IMR-90 (cell line): ENCODE measurements at regions not wholly inside any gene's neighbourhood (a gene's known extent, or its start where the extent isn't known, plus 50 kb on each side); places are given as distances from the start of the nearest gene placed in this dataset.

Experiments
- ATAC-seq: fragments of 200-7000 bp; cut with Tn5 transposase; 2 replicates; pipeline ENCODE4 v1.9.1; 2020; ENCODE audit warnings: low read depth, mild to moderate bottlenecking, moderate library complexity
- BruUV-seq: library from RNA; stranded (reverse); fragments of 400-500 nt; replicated peaks from 2 replicates; lab custom pipeline; 2021; lab: Mats Ljungman, UMichigan
- CTCF ChIA-PET: fragments of 300-600 bp; formaldehyde crosslinking; extraction: SDS; loops from one replicate; lab custom pipeline; 2021; ENCODE audit warnings: antibody characterized with exemption; lab: Yijun Ruan, JAX
- POLR2A ChIA-PET: fragments of 300-600 bp; sonication (Branson Sonifier 250); formaldehyde crosslinking; loops from one replicate; lab custom pipeline; 2022; ENCODE audit warnings: antibody characterized with exemption; ENCODE audit not compliant: unreplicated experiment; lab: Charles Lee
- DNase-seq: peaks from one replicate; pipeline ENCODE4 v3.0.0; 2013
- H2AFZ ChIP-seq: replicated peaks from 2 replicates; pipeline ENCODE3; 2013; ENCODE audit warnings: low read length, mild to moderate bottlenecking; ENCODE audit not compliant: poor library complexity
- H2AK5ac ChIP-seq: 2 replicates; pipeline ENCODE4 v1.6.1; 2013; ENCODE audit warnings: low read depth, low read length, inconsistent platforms
- H2AK9ac ChIP-seq: replicated peaks from 2 replicates; pipeline ENCODE3; 2013; ENCODE audit warnings: mild to moderate bottlenecking, low read depth, low read length, moderate library complexity; ENCODE audit not compliant: poor library complexity
- H2BK120ac ChIP-seq: 2 replicates; pipeline ENCODE4 v1.6.1; 2013; ENCODE audit warnings: low read depth, low read length, inconsistent platforms
- H2BK15ac ChIP-seq: 3 replicates; pipeline ENCODE4 v1.6.1; 2013; ENCODE audit warnings: low read depth, low read length, inconsistent platforms
- H2BK20ac ChIP-seq: 2 replicates; pipeline ENCODE4 v1.6.1; 2013; ENCODE audit warnings: low read depth, mild to moderate bottlenecking, inconsistent platforms, low read length, moderate library complexity
- H2BK5ac ChIP-seq: 2 replicates; pipeline ENCODE4 v1.6.1; 2013; ENCODE audit warnings: mild to moderate bottlenecking, low read depth, low read length, inconsistent platforms; ENCODE audit not compliant: poor library complexity, severe bottlenecking
- H3K14ac ChIP-seq: replicated peaks from 2 replicates; pipeline ENCODE4 v1.6.1; 2013; ENCODE audit warnings: low read depth, low read length, inconsistent platforms
- H3K18ac ChIP-seq: 2 replicates; pipeline ENCODE4 v1.6.1; 2013; ENCODE audit warnings: low read depth, low read length, control low read depth
- H3K23ac ChIP-seq: 2 replicates; pipeline ENCODE4 v1.6.1; 2013; ENCODE audit warnings: low read depth, low read length, inconsistent platforms
- H3K27ac ChIP-seq: 2 replicates; pipeline ENCODE4 v1.5.1; 2013; ENCODE audit warnings: mild to moderate bottlenecking, control low read depth, low read length; ENCODE audit not compliant: insufficient read depth
- H3K27me3 ChIP-seq: 2 replicates; pipeline ENCODE4 v1.6.1; 2013; ENCODE audit warnings: low read length; ENCODE audit not compliant: control insufficient read depth, insufficient read depth
- H3K36me3 ChIP-seq: 2 replicates; pipeline ENCODE4 v1.6.1; 2013; ENCODE audit warnings: low read length, mixed read lengths; ENCODE audit not compliant: control insufficient read depth, insufficient read depth
- H3K4ac ChIP-seq: 2 replicates; pipeline ENCODE4 v1.6.1; 2013; ENCODE audit warnings: low read depth, low read length, inconsistent platforms
- H3K4me1 ChIP-seq: 2 replicates; pipeline ENCODE4 v1.6.1; 2013; ENCODE audit warnings: low read length, mixed read lengths; ENCODE audit not compliant: control insufficient read depth, insufficient read depth
- H3K4me2 ChIP-seq: 2 replicates; pipeline ENCODE4 v1.6.1; 2013; ENCODE audit warnings: low read depth, mild to moderate bottlenecking, control low read depth, low read length, moderate library complexity
- H3K4me3 ChIP-seq: 2 replicates; pipeline ENCODE4 v1.5.1; 2013; ENCODE audit warnings: low read depth, mild to moderate bottlenecking, control low read depth, low read length, moderate library complexity; ENCODE audit not compliant: insufficient read depth
- H3K56ac ChIP-seq: 2 replicates; pipeline ENCODE4 v1.6.1; 2013; ENCODE audit warnings: low read length, inconsistent platforms; ENCODE audit not compliant: insufficient read depth; ENCODE audit errors: extremely low read depth
- H3K79me1 ChIP-seq, 2 experiments: 2 replicates each; pipeline ENCODE4 v1.6.1; 2013; ENCODE audit warnings: low read length in 2 of 2, inconsistent platforms in 1 of 2, low read depth in 1 of 2
- H3K9ac ChIP-seq: 2 replicates; pipeline ENCODE4 v1.6.1; 2013; ENCODE audit warnings: low read depth, low read length, control low read depth
- H3K9me1 ChIP-seq: 2 replicates; pipeline ENCODE4 v1.6.1; 2013; ENCODE audit warnings: low read length, inconsistent platforms; ENCODE audit not compliant: insufficient read depth
- H3K9me3 ChIP-seq: 2 replicates; pipeline ENCODE4 v1.6.1; 2013; ENCODE audit warnings: low read length; ENCODE audit not compliant: control insufficient read depth, insufficient read depth
- H4K20me1 ChIP-seq: 2 replicates; pipeline ENCODE4 v1.6.1; 2013; ENCODE audit warnings: low read length, inconsistent platforms; ENCODE audit not compliant: insufficient read depth
- H4K5ac ChIP-seq: 2 replicates; pipeline ENCODE4 v1.6.1; 2013; ENCODE audit warnings: mild to moderate bottlenecking, low read depth, low read length, control low read depth
- H4K8ac ChIP-seq, 2 experiments: 2 replicates each; pipeline ENCODE4 v1.6.1; 2013; ENCODE audit warnings: low read depth in 2 of 2, low read length in 2 of 2, control low read depth in 1 of 2, inconsistent platforms in 1 of 2
- H4K91ac ChIP-seq: 2 replicates; pipeline ENCODE4 v1.6.1; 2013; ENCODE audit warnings: low read depth, low read length, inconsistent platforms; ENCODE audit not compliant: insufficient read depth
- BHLHE40 ChIP-seq: fragments of 150-350 bp; IDR thresholded peaks from 2 replicates; pipeline ENCODE4 v1.6.1; 2016; ENCODE audit warnings: mild to moderate bottlenecking, low read depth, low read length
- CEBPB ChIP-seq: IDR thresholded peaks from 2 replicates; pipeline ENCODE4 v1.6.1; 2012; ENCODE audit warnings: low read depth, low read length, improper control_type of control experiment
- CHD1 ChIP-seq: IDR thresholded peaks from 2 replicates; pipeline ENCODE4 v1.6.1; 2012; ENCODE audit warnings: low read depth, low read length, improper control_type of control experiment
- FOS ChIP-seq: fragments of 150-350 bp; IDR thresholded peaks from 2 replicates; pipeline ENCODE4 v1.6.1; 2016; ENCODE audit warnings: low read depth, low read length
- MAFK ChIP-seq: IDR thresholded peaks from 2 replicates; pipeline ENCODE4 v1.6.1; 2012; ENCODE audit warnings: low read depth, low read length, improper control_type of control experiment
- MAZ ChIP-seq: IDR thresholded peaks from 2 replicates; pipeline ENCODE4 v1.6.1; 2012; ENCODE audit warnings: low read depth, mild to moderate bottlenecking, low read length, improper control_type of control experiment, moderate library complexity, borderline replicate concordance
- MXI1 ChIP-seq: IDR thresholded peaks from 2 replicates; pipeline ENCODE4 v1.6.1; 2012; ENCODE audit warnings: low read depth, mild to moderate bottlenecking, low read length, moderate library complexity, borderline replicate concordance
- NFE2L2 ChIP-seq: fragments of 150-350 bp; IDR thresholded peaks from 2 replicates; pipeline ENCODE4 v1.6.1; 2016; ENCODE audit warnings: low read depth, mild to moderate bottlenecking, low read length
- POLR2A ChIP-seq: IDR thresholded peaks from 2 replicates; pipeline ENCODE4 v1.6.1; 2012; ENCODE audit warnings: mild to moderate bottlenecking, low read depth, low read length
- RAD21 ChIP-seq: IDR thresholded peaks from 2 replicates; pipeline ENCODE4 v1.6.1; 2012; ENCODE audit warnings: low read length, improper control_type of control experiment
- RCOR1 ChIP-seq: IDR thresholded peaks from 2 replicates; pipeline ENCODE4 v1.6.1; 2012; ENCODE audit warnings: mild to moderate bottlenecking, low read length, improper control_type of control experiment; ENCODE audit not compliant: insufficient replicate concordance
- RFX5 ChIP-seq: IDR thresholded peaks from 2 replicates; pipeline ENCODE4 v1.8.0; 2012; ENCODE audit warnings: low read depth, mild to moderate bottlenecking, low read length, moderate library complexity
- SMC3 ChIP-seq: fragments of 150-350 bp; IDR thresholded peaks from 2 replicates; pipeline ENCODE4 v1.6.1; 2016; ENCODE audit warnings: low read depth, mild to moderate bottlenecking, antibody characterized with exemption, low read length, moderate library complexity
- WGBS, 2 experiments: methylation state at CpG; one replicate each; pipeline versions ENCODE4 v1.1.5 to v1.1.7; 2013; ENCODE audit warnings: missing lambda C conversion rate in 2 of 2; ENCODE audit not compliant: insufficient read length in 1 of 2; ENCODE audit errors: extremely low coverage in 2 of 2; 5-methylcytosine and 5-hydroxymethylcytosine counted together
- dilution Hi-C: fragments of 300-500 bp; cut with HindIII; formaldehyde crosslinking; loops from one replicate; pipeline ENCODE4 v1.14.3; 2018; ENCODE audit warnings: low sequenced_read_pairs; ENCODE audit not compliant: unreplicated experiment
- in situ Hi-C: fragments of 300-500 bp; cut with MboI; formaldehyde crosslinking; loops from 3 replicates; pipeline ENCODE4 v1.14.3; 2019; ENCODE audit warnings: low sequenced_read_pairs, inconsistent platforms, mixed read lengths
- intact Hi-C: fragments of 100-400 bp; cut with micrococcal nuclease; formaldehyde crosslinking; loops from 2 replicates; pipeline ENCODE4 v1.10.0; 2022
- TF ChIP-seq, protein P1 (sequence below): fragments of 150-350 bp; IDR thresholded peaks from 2 replicates; pipeline ENCODE4 v1.6.1; 2016; ENCODE audit warnings: low read depth, mild to moderate bottlenecking, low read length, moderate library complexity, borderline replicate concordance
- TF ChIP-seq, protein P2 (sequence below): conservative IDR thresholded peaks from 2 replicates; pipeline ENCODE4 v1.5.1; 2012; ENCODE audit warnings: mild to moderate bottlenecking, low read depth, low read length, improper control_type of control experiment
- TF ChIP-seq, protein P3 (sequence below): fragments of 150-350 bp; IDR thresholded peaks from 2 replicates; pipeline ENCODE4 v1.6.1; 2017; ENCODE audit warnings: mild to moderate bottlenecking, antibody characterized with exemption, low read length, low read depth

DNA sequence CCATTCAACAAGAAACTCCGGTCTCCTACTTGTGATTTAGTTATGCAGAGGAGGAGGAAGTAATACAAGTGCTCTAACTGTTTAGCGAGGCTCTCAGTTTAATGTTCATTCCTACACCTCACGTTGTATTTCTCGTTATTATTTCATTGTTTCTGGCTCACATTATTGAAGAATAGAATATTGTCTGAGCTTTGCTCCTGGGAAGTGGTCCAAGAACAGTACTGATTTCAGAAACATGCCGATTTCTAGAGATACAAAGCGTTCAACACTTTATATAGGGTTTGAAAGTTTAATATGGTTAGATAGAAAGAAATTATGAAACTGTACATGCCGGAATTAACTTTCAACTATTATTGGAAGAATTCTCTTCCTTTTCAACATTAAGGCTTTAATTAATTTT is 1145.5 kb downstream of the TBL1XR1 start:
- no peak overlapping the region for H2BK20ac ChIP-seq
- H2AK9ac ChIP-seq, result no peak overlapping the region
- no peak overlapping the region for H2BK5ac ChIP-seq
- no peak overlapping the region for H3K4me2 ChIP-seq
- no peak overlapping the region for H2AFZ ChIP-seq
- no peak overlapping the region for H3K9ac ChIP-seq
- H3K27me3 ChIP-seq, result no peaks in the 10 kb centered on the region
- no peaks in the 10 kb centered on the region for H4K20me1 ChIP-seq
- H3K9me3 ChIP-seq, result no peaks in the 10 kb centered on the region
- H3K23ac ChIP-seq, result no peak overlapping the region
- no peak overlapping the region for H2BK120ac ChIP-seq
- no peak overlapping the region for H2AK5ac ChIP-seq
- no peak overlapping the region for H3K18ac ChIP-seq
- no TSS peak for BruUV-seq
- dilution Hi-C loops, result no loop called here
- intact Hi-C loops, result no loop called here
- no peak overlapping the region for H3K14ac ChIP-seq
- ChIA-PET POLR2A (no interaction called here), CTCF (no interaction called here)
- H3K56ac ChIP-seq, result no peak overlapping the region
- H3K27ac ChIP-seq, result no peak overlapping the region
- in situ Hi-C loops, result no loop called here
- no peak overlapping the region for H2BK15ac ChIP-seq
- H4K91ac ChIP-seq, result no peak overlapping the region
- no peak overlapping the region for H4K8ac ChIP-seq
- TF ChIP-seq RFX5 (no peak), MXI1 (no peak), MAZ (no peak), CEBPB (no peak), RAD21 (no peak), NFE2L2 (no peak), FOS (no peak), MAFK (no peak), BHLHE40 (no peak), SMC3 (no peak), RCOR1 (no peak), CHD1 (no peak), POLR2A (no peak)
- TF ChIP-seq, protein P1, sequence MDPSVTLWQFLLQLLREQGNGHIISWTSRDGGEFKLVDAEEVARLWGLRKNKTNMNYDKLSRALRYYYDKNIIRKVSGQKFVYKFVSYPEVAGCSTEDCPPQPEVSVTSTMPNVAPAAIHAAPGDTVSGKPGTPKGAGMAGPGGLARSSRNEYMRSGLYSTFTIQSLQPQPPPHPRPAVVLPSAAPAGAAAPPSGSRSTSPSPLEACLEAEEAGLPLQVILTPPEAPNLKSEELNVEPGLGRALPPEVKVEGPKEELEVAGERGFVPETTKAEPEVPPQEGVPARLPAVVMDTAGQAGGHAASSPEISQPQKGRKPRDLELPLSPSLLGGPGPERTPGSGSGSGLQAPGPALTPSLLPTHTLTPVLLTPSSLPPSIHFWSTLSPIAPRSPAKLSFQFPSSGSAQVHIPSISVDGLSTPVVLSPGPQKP, result no peak
- TF ChIP-seq, protein P2, sequence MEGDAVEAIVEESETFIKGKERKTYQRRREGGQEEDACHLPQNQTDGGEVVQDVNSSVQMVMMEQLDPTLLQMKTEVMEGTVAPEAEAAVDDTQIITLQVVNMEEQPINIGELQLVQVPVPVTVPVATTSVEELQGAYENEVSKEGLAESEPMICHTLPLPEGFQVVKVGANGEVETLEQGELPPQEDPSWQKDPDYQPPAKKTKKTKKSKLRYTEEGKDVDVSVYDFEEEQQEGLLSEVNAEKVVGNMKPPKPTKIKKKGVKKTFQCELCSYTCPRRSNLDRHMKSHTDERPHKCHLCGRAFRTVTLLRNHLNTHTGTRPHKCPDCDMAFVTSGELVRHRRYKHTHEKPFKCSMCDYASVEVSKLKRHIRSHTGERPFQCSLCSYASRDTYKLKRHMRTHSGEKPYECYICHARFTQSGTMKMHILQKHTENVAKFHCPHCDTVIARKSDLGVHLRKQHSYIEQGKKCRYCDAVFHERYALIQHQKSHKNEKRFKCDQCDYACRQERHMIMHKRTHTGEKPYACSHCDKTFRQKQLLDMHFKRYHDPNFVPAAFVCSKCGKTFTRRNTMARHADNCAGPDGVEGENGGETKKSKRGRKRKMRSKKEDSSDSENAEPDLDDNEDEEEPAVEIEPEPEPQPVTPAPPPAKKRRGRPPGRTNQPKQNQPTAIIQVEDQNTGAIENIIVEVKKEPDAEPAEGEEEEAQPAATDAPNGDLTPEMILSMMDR, result no peak
- TF ChIP-seq, protein P3, sequence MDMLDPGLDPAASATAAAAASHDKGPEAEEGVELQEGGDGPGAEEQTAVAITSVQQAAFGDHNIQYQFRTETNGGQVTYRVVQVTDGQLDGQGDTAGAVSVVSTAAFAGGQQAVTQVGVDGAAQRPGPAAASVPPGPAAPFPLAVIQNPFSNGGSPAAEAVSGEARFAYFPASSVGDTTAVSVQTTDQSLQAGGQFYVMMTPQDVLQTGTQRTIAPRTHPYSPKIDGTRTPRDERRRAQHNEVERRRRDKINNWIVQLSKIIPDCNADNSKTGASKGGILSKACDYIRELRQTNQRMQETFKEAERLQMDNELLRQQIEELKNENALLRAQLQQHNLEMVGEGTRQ, result no peak
- no CpG with 5 or more reads among the region's 7 CpGs for WGBS, 2 experiments
- H3K36me3 ChIP-seq, result no peaks in the 10 kb centered on the region
- no peaks in the 10 kb centered on the region for H3K79me1 ChIP-seq
- DNase-seq (no peak), ATAC-seq (no peak)
- H3K4ac ChIP-seq, result no peak overlapping the region
- no peak overlapping the region for H4K5ac ChIP-seq
- H3K4me3 ChIP-seq, result no peak overlapping the region
- no peaks in the 10 kb centered on the region for H3K9me1 ChIP-seq
- no peaks in the 10 kb centered on the region for H3K4me1 ChIP-seq
